DMS153 (cell line): ENCODE measurements at regions not wholly inside any gene's neighbourhood (a gene's known extent, or its start where the extent isn't known, plus 50 kb on each side); places are given as distances from the start of the nearest gene placed in this dataset.
A peak's percentile ranks its signal among the peaks of the same experiment; 100 is the strongest.

Experiments
- DNase-seq: peaks from one replicate; lab custom pipeline; 2025; lab: John Stamatoyannopoulos, UW

GRCh38 chr2:196249171-196249570 lies 77.8 kb upstream of the STK17B start:
- no peak for DNase-seq

- no peak for DNase-seq
Measured at GRCh38 chr2:196249860-196250259, 78.5 kb upstream of the STK17B start.

- DNase-seq: no peak
Measured at GRCh38 chr2:196251132-196251531, 79.8 kb upstream of the STK17B start.

GRCh38 chr2:196252408-196253115 lies 81.2 kb upstream of the STK17B start:
- no peak for DNase-seq

GRCh38 chr2:196253116-196253480 lies 81.7 kb upstream of the STK17B start:
- DNase-seq: no peak

- no peak for DNase-seq
Measured at GRCh38 chr2:196256585-196256984, 85.2 kb upstream of the STK17B start.

GRCh38 chr2:196257086-196257485 lies 85.7 kb upstream of the STK17B start:
- no peak for DNase-seq

GRCh38 chr2:196258407-196258806 lies 87.0 kb upstream of the STK17B start:
- no peak for DNase-seq

GRCh38 chr2:196259507-196260481 lies 88.4 kb upstream of the STK17B start:
- no peak for DNase-seq

- no peak for DNase-seq
Measured at GRCh38 chr2:196260546-196260945, 89.2 kb upstream of the STK17B start.

GRCh38 chr2:196262606-196263005 lies 91.2 kb upstream of the STK17B start:
- DNase-seq: no peak

- DNase-seq: no peak
Measured at GRCh38 chr2:196263181-196263747, 91.9 kb upstream of the STK17B start.

- DNase-seq: no peak
Measured at GRCh38 chr2:196266351-196266750, 95.0 kb upstream of the STK17B start.

- DNase-seq: no peak
Measured at GRCh38 chr2:196266855-196267254, 95.5 kb upstream of the STK17B start.

GRCh38 chr2:196268025-196268424 lies 96.6 kb upstream of the STK17B start:
- DNase-seq: no peak

- DNase-seq: no peak
Measured at GRCh38 chr2:196268538-196269338, 97.4 kb upstream of the STK17B start.

GRCh38 chr2:196271795-196272194 lies 100.4 kb upstream of the STK17B start:
- DNase-seq: no peak

- DNase-seq: peak; percentile 15
Measured at GRCh38 chr2:196274387-196274809, 103.0 kb upstream of the STK17B start.

- no peak for DNase-seq
Measured at GRCh38 chr2:196275646-196276352, 104.4 kb upstream of the STK17B start.

- no peak for DNase-seq
Measured at GRCh38 chr2:196276421-196276820, 105.0 kb upstream of the STK17B start.

GRCh38 chr2:196277002-196277401 lies 105.6 kb upstream of the STK17B start:
- no peak for DNase-seq
